GM18861 (cell line): ENCODE measurements at regions not wholly inside any gene's neighbourhood (a gene's known extent, or its start where the extent isn't known, plus 50 kb on each side); places are given as distances from the start of the nearest gene placed in this dataset.

Experiments
- ATAC-seq: cut with Tn5 transposase; IDR thresholded peaks from one replicate; pipeline ENCODE4 v1.9.1; 2021; ENCODE audit not compliant: unreplicated experiment

DNA sequence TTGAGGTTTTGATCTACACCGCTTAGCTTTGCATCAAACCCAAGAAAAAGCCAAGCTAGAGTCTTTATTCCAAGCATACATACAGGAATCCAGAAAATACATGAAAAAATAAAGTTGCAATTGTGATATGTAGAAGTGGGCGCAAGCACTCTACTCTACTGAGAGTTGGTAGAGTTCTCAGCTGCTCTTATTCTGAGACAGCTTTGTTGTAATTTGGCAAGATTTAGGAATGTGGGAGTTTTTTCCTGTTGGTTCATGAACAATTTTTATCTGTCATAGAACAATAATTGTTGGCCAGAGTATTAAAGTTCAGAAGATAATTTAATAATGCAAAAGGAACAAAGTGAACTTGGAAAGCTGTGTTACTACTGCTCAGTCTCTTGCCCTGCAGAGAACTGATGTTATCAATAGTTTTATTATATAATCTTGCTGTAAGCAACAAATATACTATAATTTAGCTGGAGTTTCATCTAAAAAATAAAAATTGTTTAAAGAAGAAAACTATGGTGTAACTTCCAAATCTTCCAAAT, 302.0 kb upstream of the RND3 start:
- no peak for ATAC-seq

DNA sequence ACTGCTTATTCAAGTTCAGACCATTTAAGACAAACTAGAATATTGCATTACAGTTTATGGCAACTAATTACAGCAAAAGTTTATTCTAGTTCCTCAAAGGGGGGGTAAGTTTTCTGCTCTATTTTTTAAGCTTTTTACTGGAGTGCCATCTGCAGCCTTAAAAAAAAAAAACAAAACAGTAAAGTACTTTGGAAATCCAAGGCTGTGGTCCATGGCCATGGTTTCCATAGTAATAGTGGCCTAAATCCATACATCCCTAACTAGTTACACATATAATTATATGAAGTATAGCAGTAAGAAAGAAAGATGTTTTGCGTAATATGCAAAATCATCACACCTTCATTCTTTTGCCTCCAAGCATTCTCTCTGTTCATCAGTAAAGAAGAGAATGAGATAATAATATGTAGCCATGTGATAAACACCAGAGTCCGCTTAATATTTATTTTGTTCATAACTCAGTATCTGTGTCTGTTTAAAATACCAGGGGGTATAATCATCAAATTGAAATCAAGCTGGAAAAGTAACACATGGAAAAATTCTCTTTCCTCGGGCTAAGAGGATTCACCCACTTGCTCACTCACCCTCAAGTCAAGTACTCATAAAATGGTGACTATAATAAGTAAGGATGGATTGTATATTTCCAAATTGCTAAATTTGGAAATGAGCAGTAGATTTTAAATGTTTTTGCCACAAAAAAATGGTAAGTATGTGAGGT, 301.1 kb upstream of the RND3 start:
- ATAC-seq = no peak

DNA sequence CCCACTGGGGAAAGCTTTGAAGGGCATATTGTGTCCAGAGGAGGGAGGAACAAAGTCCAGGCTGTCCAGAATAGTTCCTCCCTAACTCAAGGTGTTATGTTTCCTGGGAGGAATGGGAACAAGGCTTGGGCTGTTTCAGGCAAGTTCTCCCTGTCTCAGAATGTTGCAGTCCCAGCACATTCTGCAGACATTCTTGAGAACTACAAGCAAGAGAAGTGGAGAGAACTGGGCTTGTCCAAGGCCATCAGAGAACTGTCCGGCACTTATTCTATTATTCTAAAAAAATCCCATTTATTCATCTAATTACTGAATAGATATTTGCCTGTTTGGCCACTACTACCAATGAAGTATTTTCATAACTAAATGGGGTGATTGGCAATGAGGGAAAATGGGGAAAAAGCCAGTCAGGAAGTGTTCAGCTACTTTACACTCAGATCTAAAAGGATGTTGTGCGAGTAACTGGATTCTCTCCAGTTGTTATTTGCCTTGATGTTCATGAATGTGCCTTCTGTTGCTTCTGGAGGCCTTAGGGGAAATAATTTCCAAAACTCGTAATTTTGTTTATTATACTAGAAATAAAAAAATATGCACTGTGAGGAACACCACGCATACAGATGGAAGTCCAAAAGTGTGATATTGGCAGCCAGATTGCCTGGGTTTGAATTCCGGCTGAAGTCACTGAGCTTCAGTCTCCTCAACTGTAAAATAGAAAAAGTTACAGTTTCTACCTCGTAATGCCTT, 300.1 kb upstream of the RND3 start:
- ATAC-seq = no peak

DNA sequence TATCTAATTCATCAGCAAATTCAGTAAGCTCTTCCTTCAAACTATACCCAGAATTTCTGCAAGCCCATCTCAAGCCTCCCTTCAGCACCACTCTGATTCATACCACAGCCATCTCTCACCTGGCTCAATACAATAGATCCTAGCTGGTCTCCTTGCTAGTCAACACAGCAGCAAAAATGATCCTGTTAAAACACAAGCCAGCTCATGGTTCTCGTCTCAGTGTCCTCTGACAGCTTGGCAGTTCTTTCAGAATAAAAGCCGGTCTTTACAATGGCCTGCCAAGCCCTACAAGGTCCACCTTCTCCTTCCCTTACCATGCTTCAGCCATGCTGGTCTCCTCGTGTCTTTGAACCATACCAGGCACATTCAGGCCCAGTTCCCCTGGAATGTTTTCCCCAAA, 296.9 kb upstream of the RND3 start:
- ATAC-seq = no peak

DNA sequence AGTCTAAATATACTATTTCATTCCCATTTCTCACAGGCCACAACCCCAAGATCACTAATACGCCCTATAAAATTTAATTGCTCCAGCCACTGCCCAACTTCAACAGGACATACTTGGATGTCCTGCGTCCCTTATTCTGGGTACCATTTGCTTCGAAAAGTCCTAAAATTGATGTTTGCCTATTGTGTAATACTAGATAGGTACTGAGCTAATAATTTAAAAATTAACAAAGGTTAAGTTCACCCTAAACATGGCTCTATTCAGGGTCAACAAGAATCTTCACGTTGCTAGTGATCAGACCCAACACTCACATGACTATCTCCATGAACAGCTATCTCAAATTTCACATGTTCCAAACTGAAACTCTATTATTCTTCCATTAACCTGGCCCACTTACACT, 296.4 kb upstream of the RND3 start:
- ATAC-seq = no peak

DNA sequence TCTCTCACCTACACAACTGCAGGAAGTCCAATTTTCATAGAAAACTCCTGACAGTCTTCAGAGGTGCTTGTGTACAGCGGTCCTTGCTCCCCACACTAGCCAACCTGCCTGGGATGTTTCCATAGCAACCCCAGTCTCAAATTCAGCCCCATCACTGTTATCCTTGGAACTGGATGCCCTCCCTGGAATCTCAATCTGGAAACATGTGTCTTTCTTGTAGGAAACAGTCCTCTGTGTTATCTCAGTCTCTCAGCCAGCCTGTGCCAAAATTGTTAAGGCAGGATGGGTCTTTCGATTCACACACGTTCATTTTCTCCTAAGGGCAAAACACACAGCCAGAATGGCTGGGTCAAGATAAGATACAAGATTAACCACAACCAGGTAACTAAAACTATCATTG, 295.5 kb upstream of the RND3 start:
- ATAC-seq = no peak

DNA sequence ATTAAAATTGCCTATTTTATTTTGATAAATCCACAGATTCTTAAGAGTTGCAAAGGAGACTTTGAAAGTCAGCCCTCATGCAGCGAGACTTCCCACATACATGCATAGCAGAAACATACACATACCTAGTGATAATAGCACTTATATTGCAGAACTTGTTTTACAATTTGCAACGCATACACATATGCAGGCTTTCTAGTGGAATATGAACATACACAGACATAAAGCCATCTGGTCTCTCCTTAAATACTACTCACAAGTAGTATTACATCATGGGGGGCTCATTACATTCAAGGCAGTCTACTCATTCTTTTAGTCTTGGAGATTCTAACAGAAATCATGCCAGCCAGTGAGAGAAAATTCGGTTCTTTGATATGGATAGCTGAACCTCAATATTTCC, 295.1 kb upstream of the RND3 start:
- ATAC-seq = no peak

DNA sequence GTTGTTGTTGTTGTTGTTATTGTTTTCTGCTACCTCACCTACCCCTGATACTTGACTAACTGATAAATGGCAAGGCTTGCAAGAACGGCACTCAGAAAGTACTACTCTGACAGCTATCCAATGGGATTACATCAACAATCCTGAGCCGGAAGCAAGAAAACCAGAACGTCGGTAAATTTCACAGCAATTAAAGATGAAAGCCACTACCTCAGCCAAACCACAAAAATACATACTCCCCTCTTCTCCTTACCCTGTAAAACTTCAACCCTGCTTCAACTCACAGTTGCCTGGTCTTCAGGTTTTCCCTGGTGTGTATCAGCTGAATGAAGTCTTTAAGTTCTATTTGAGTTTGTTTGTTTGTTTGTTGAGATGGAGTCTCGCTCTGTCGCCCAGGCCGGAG, 293.7 kb upstream of the RND3 start:
- no peak for ATAC-seq

DNA sequence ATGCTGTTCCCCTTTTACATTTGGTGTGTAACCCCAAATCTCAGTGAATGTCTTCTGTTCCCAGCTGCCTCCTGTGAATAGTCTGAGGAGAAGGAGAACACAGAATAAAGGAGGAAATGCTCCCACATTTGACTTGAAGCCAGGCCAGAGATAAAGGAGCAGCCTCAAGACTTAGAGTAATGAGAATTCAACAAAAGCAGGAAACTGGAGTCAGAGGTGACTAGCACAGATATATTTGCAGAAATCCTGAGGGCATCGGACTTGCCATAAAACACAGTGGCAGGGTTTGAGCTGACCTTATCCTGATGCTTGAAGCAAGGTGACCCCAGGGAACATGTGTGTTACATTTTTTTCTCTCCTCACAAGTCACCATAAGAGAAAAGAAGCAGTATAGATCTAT, 291.4 kb upstream of the RND3 start:
- no peak for ATAC-seq

DNA sequence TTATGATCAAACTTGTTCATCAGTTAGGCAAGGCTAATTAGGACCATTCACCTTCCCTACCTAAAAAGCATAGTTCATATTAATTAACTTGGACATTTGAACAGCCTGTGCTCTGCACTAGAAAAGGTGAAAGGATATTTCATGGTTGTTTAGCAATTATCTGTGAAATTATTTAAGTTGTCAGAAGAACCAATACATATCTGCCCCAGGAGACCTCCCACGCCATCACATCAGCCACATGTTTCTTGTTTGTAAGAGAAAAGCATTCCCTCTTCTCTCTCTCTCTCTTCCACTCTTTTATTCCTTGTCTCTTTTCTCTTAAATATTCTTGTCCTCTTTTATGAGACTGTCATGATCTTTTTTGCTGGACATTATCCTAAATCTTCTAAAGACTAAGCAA, 282.0 kb upstream of the RND3 start:
- no peak for ATAC-seq

GRCh38 chr2:150767991-150768746, 280.7 kb upstream of the RND3 start:
- ATAC-seq = no peak

- ATAC-seq = no peak
Measured at GRCh38 chr2:150762571-150762970, 275.1 kb upstream of the RND3 start.

GRCh38 chr2:150759531-150759930, 272.1 kb upstream of the RND3 start:
- ATAC-seq = no peak

- no peak for ATAC-seq
Measured at GRCh38 chr2:150759106-150759505, 271.6 kb upstream of the RND3 start.

- ATAC-seq = no peak
Measured at GRCh38 chr2:150752229-150752628, 264.8 kb upstream of the RND3 start.

DNA sequence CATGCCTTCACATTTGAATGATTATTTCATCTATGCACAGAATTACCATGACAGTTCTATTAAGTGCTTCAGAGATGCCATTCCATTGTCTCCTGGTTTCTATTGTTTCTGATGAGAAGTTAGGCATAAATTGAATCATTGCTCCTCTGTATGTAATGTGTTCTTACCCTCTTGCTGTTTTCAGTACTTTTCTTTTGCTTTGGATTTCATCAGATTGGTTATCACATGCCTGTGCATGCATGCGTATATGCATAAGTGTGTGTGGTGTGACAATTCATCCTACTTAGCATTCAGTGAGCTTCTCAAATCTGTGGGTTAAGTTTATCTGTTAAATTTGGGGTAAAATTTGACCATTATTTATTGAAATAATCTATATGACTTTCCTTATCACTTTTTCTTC, 263.3 kb upstream of the RND3 start:
- no peak for ATAC-seq

DNA sequence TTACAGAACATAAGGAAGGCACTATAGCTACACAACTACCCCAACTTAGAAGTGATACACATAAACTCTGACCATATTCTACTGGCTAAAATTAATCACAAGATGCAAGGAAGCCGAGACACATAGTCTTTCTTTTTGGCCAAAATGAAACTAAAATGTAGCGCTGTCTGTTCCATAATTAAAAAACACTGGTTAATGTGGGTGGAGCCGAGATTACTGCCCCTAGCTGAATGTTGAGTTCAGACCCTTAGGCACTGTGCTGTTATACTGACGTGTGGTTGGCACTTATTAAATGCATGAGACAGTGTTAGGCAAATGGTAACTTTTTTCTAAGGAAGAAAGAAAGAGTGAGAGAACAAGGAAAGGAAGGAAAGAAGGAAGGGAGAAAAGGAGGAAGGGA, 254.6 kb upstream of the RND3 start:
- ATAC-seq = no peak

- ATAC-seq = no peak
Measured at GRCh38 chr2:150735894-150736498, 248.5 kb upstream of the RND3 start.

DNA sequence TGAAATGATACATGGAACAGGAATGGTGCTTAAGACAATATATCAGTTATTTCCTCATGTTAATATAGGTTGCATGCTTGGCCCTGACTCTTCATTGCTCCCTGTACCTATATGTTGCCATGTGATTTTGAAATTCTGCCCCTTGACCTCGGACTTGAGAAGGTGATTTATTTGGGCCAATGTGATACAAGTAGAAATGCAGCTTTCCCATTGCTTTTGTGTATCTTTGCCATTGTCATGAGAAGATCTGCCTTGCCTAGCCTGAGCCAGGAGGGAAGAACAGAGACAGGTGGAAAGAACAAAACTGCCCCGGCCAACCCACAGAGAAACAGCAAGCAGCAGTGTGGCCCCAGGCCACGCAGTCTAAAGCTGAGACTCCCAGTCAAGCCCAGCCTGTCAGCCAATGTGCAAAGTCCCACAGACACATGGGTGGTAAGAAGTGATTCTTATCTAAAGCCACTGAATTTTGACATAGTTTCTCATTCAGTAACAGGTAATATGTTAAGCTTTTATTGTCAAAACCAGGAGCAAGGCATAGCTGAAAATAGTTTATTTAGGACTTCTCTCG, 245.7 kb upstream of the RND3 start:
- no peak for ATAC-seq

DNA sequence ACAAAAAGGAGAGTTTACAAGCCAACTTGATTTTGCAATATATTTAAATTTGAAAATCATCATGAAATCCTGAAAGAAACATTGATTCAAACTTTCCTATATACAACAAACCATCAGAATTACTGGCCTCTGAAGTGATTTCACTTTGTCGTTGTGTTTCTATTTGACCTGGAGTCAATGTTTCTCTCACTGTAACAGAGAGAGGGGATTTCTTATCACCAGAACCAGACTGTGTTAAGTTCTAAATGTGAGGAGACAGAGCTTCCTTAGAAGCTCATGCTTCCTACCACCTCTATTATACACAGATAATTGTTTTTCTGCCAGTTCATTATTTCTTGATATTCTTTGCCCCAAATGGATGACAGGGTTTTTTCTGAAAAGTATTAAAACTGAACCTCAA, 245.0 kb upstream of the RND3 start:
- ATAC-seq = no peak

- peak; percentile 44 for ATAC-seq
Measured at GRCh38 chr2:150732064-150732463, 244.6 kb upstream of the RND3 start.
